GM23338 (cell line): ENCODE measurements at regions not wholly inside any gene's neighbourhood (a gene's known extent, or its start where the extent isn't known, plus 50 kb on each side); places are given as distances from the start of the nearest gene placed in this dataset.
"Not testable (repeated sequence)": the region's sequence is repeated elsewhere in the genome, so short reads cannot be mapped to it uniquely, and the experiment has no call there.

Source experiments
- ATAC-seq: fragments of 200-7000 bp; cut with Tn5 transposase; 3 replicates; pipeline ENCODE4 v1.9.1; 2020
- DNase-seq: peaks from one replicate; pipeline ENCODE4 v3.0.0-alpha.2; 2015; ENCODE audit warnings: low spot score
- H2AFZ ChIP-seq: fragments of 200-600 bp; sonication (generic); 2 replicates; pipeline ENCODE4 v1.8.0; 2016; ENCODE audit warnings: antibody characterized with exemption, mild to moderate bottlenecking, moderate library complexity
- H3F3A ChIP-seq: fragments of 200-600 bp; sonication (generic); replicated peaks from 2 replicates; pipeline ENCODE4 v1.8.0; 2017; ENCODE audit warnings: antibody characterized with exemption, mixed run types, low read depth
- H3K27ac ChIP-seq: fragments of 200-600 bp; sonication (generic); 2 replicates; pipeline ENCODE4 v1.6.1; 2016; ENCODE audit warnings: low read depth
- H3K27me3 ChIP-seq: fragments of 200-600 bp; sonication (generic); 2 replicates; pipeline ENCODE4 v1.8.0; 2016; ENCODE audit warnings: mild to moderate bottlenecking, mixed run types, moderate library complexity; ENCODE audit not compliant: insufficient read depth
- H3K36me3 ChIP-seq: fragments of 200-600 bp; sonication (generic); 2 replicates; pipeline ENCODE4 v1.8.0; 2016; ENCODE audit warnings: mild to moderate bottlenecking; ENCODE audit not compliant: insufficient read depth
- H3K4me1 ChIP-seq: fragments of 200-600 bp; sonication (generic); 2 replicates; pipeline ENCODE4 v1.8.0; 2016; ENCODE audit warnings: mild to moderate bottlenecking, moderate library complexity; ENCODE audit not compliant: insufficient read depth
- H3K4me2 ChIP-seq: fragments of 200-600 bp; sonication (generic); 2 replicates; pipeline ENCODE4 v1.7.1; 2017; ENCODE audit warnings: mixed run types
- H3K4me3 ChIP-seq: fragments of 200-600 bp; sonication (generic); 2 replicates; pipeline ENCODE4 v1.6.1; 2016; ENCODE audit warnings: mixed run types
- H3K79me2 ChIP-seq: fragments of 200-600 bp; sonication (generic); replicated peaks from 2 replicates; pipeline ENCODE4 v1.8.0; 2017; ENCODE audit warnings: mild to moderate bottlenecking; ENCODE audit not compliant: insufficient read depth
- H3K9me2 ChIP-seq: fragments of 200-600 bp; sonication (generic); 2 replicates; pipeline ENCODE4 v1.8.0; 2017; ENCODE audit not compliant: insufficient read depth
- H4K20me1 ChIP-seq: fragments of 200-600 bp; sonication (generic); replicated peaks from 2 replicates; pipeline ENCODE4 v1.8.0; 2017; ENCODE audit warnings: mild to moderate bottlenecking; ENCODE audit not compliant: insufficient read depth
- H3K27ac Mint-ChIP-seq: 2 replicates; pipeline ENCODE4 v1.8.0; 2020; ENCODE audit warnings: inconsistent platforms, mild to moderate bottlenecking, moderate library complexity, mixed read lengths
- H3K27me3 Mint-ChIP-seq: 3 replicates; pipeline ENCODE4 v1.8.0; 2022; ENCODE audit warnings: low read depth, mild to moderate bottlenecking, moderate library complexity, mixed read lengths, inconsistent platforms; ENCODE audit not compliant: insufficient read depth, poor library complexity
- H3K36me3 Mint-ChIP-seq: 3 replicates; pipeline ENCODE4 v1.8.0; 2021; ENCODE audit warnings: low read depth, mild to moderate bottlenecking, inconsistent platforms, moderate library complexity, mixed read lengths
- H3K4me1 Mint-ChIP-seq: 3 replicates; pipeline ENCODE4 v1.8.0; 2020; ENCODE audit warnings: mild to moderate bottlenecking, inconsistent platforms, mixed read lengths
- H3K4me3 Mint-ChIP-seq: 3 replicates; pipeline ENCODE4 v1.8.0; 2021; ENCODE audit warnings: moderate library complexity, mild to moderate bottlenecking, inconsistent platforms, mixed read lengths
- H3K9me3 Mint-ChIP-seq: 3 replicates; pipeline ENCODE4 v1.8.0; 2020; ENCODE audit warnings: moderate library complexity, mild to moderate bottlenecking, inconsistent platforms, mixed read lengths
- CREB1 ChIP-seq: fragments of 250-450 bp; sonication (Bioruptor Pico); IDR thresholded peaks from 2 replicates; pipeline ENCODE4 v1.5.0; 2020; ENCODE audit warnings: low read depth, mild to moderate bottlenecking, moderate library complexity
- CTCF ChIP-seq, 2 experiments: fragments of 200-600 bp in 1 of 2; sonication (generic) in 1 of 2; conservative IDR thresholded peaks; 2 replicates each; pipeline versions ENCODE4 v1.5.1 to v1.6.1; 2016 to 2017; ENCODE audit warnings: antibody characterized with exemption in 2 of 2, low read depth in 2 of 2, mild to moderate bottlenecking in 2 of 2, moderate library complexity in 1 of 2
- ETS1 ChIP-seq: IDR thresholded peaks from 2 replicates; pipeline ENCODE4 v1.6.1; 2016; ENCODE audit warnings: antibody characterized with exemption
- POLR2AphosphoS5 ChIP-seq: IDR thresholded peaks from 2 replicates; pipeline ENCODE4 v1.6.1; 2016; ENCODE audit warnings: antibody characterized with exemption, low read depth
- REST ChIP-seq: IDR thresholded peaks from one replicate; pipeline ENCODE4 v1.6.1; 2018; ENCODE audit warnings: antibody characterized with exemption; ENCODE audit not compliant: unreplicated experiment
- ZNF331 ChIP-seq: fragments of 250-450 bp; sonication (Bioruptor Pico); IDR thresholded peaks from 2 replicates; pipeline ENCODE4 v1.5.0; 2020; ENCODE audit warnings: low read depth, mild to moderate bottlenecking, moderate library complexity
- ZNF462 ChIP-seq: fragments of 250-450 bp; sonication (Bioruptor Pico); IDR thresholded peaks from 2 replicates; pipeline ENCODE4 v1.5.0; 2020; ENCODE audit warnings: mild to moderate bottlenecking, moderate library complexity

GRCh38 chr12:59053266-59053899, 133.1 kb upstream of the LRIG3 start:
- H3K27me3 ChIP-seq, H3K4me1 Mint-ChIP-seq, H3K4me3 Mint-ChIP-seq, H3K27ac ChIP-seq, H3K79me2 ChIP-seq, H3K9me3 Mint-ChIP-seq, DNase-seq, H3K4me2 ChIP-seq, H2AFZ ChIP-seq, H3K9me2 ChIP-seq, H3F3A ChIP-seq, H3K4me1 ChIP-seq, ATAC-seq, H3K36me3 ChIP-seq, H3K36me3 Mint-ChIP-seq, H3K27me3 Mint-ChIP-seq, H3K27ac Mint-ChIP-seq, H4K20me1 ChIP-seq, H3K4me3 ChIP-seq: not testable (repeated sequence)

- H3K27ac ChIP-seq: no peak overlapping the region
- ATAC-seq (no peak), DNase-seq (no peak)
- Mint-ChIP-seq H3K27me3 (no peaks in the 10 kb centered on the region), H3K4me1 (peaks cover 16% of the 10 kb centered on the region), H3K9me3 (no peaks in the 10 kb centered on the region), H3K27ac (no peak overlapping the region), H3K4me3 (no peak overlapping the region), H3K36me3 (no peaks in the 10 kb centered on the region)
- H3K4me2 ChIP-seq: no peak overlapping the region
- H2AFZ ChIP-seq: no peak overlapping the region
- no peaks in the 10 kb centered on the region for H3K9me2 ChIP-seq
- H3K36me3 ChIP-seq: no peaks in the 10 kb centered on the region
- no peaks in the 10 kb centered on the region for H3F3A ChIP-seq
- no peak overlapping the region for H3K4me3 ChIP-seq
- no peaks in the 10 kb centered on the region for H3K79me2 ChIP-seq
- H3K27me3 ChIP-seq: no peaks in the 10 kb centered on the region
- H3K4me1 ChIP-seq: peaks cover 17% of the 10 kb centered on the region; the same call in 1 of the 2 replicates
- H4K20me1 ChIP-seq: no peaks in the 10 kb centered on the region
- TF ChIP-seq POLR2AphosphoS5 (no peak), CREB1 (no peak), ZNF331 (CRISPR knock-in tag) (no peak), ZNF462 (CRISPR knock-in tag) (no peak), ETS1 (no peak), CTCF (conservative IDR thresholded peaks at IDR 0.05; ENCODE audit: low read depth in 2 of 2) (no peak), REST (no peak)
Measured at GRCh38 chr12:59046763-59047534, 126.6 kb upstream of the LRIG3 start.
